DND-41 (cell line): ENCODE measurements at regions not wholly inside any gene's neighbourhood (a gene's known extent, or its start where the extent isn't known, plus 50 kb on each side); places are given as distances from the start of the nearest gene placed in this dataset.

Source experiments
- EZH2 ChIP-seq: IDR thresholded peaks from 3 replicates; pipeline ENCODE4 v1.6.1; 2012; ENCODE audit warnings: borderline replicate concordance, low read depth, mild to moderate bottlenecking, moderate library complexity, low read length, inconsistent platforms; ENCODE audit not compliant: severe bottlenecking
- TF ChIP-seq, protein P1 (sequence below): IDR thresholded peaks from 2 replicates; pipeline ENCODE4 v1.5.1; 2012; ENCODE audit warnings: borderline replicate concordance, low read length, moderate library complexity, mild to moderate bottlenecking; ENCODE audit not compliant: poor library complexity, severe bottlenecking; ENCODE audit errors: extremely low read depth

DNA sequence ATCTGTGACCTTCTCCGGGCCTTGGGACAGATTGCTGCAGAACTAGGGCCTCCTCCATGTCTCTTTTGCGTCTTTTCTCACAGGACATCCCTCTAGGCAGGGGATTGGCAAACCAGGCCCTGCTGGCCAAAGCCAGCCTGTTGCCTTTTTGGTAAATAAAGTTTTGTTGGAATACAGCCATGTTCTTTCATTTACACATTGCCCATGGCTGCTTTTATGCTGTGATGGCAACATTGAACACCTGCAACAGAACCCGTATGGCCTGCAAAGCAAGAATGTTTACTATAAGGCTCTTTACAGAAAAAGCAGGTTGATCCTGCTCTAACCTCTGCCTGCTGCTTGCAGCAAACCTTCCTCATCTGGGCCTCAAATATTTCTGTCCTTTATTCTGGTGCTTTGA is 56.8 kb upstream of the B3GAT1 start:
- TF ChIP-seq, protein P1, sequence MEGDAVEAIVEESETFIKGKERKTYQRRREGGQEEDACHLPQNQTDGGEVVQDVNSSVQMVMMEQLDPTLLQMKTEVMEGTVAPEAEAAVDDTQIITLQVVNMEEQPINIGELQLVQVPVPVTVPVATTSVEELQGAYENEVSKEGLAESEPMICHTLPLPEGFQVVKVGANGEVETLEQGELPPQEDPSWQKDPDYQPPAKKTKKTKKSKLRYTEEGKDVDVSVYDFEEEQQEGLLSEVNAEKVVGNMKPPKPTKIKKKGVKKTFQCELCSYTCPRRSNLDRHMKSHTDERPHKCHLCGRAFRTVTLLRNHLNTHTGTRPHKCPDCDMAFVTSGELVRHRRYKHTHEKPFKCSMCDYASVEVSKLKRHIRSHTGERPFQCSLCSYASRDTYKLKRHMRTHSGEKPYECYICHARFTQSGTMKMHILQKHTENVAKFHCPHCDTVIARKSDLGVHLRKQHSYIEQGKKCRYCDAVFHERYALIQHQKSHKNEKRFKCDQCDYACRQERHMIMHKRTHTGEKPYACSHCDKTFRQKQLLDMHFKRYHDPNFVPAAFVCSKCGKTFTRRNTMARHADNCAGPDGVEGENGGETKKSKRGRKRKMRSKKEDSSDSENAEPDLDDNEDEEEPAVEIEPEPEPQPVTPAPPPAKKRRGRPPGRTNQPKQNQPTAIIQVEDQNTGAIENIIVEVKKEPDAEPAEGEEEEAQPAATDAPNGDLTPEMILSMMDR: no peak
- no peak for TF ChIP-seq EZH2
